Glomerular visceral epithelial cell (primary cell): ENCODE measurements at regions not wholly inside any gene's neighbourhood (a gene's known extent, or its start where the extent isn't known, plus 50 kb on each side); places are given as distances from the start of the nearest gene placed in this dataset.

ENCODE experiments used
- DNase-seq: peaks from one replicate; pipeline ENCODE4 v3.0.0-alpha.2; 2016; ENCODE audit errors: extremely low spot score

DNA sequence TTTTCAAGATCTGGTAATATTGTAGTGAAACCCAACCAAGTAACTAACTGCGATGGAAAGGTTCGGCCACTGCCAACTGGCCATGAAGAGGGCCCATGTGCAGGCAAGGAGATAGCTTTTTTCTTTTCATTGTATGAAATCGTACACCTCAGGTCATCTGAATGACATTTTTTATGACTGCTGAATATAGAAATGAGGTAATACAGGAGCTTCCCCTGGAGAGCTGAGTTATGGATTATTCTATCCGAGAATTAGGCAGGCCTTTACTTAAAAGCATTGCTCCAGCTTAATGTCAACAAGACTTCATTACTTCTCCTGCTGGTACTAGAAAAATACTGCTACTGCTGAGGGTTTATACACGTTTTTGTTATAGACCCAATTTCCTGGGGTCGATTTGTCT lies 1215.6 kb downstream of the EFNB2 start:
- DNase-seq, result no peak

DNA sequence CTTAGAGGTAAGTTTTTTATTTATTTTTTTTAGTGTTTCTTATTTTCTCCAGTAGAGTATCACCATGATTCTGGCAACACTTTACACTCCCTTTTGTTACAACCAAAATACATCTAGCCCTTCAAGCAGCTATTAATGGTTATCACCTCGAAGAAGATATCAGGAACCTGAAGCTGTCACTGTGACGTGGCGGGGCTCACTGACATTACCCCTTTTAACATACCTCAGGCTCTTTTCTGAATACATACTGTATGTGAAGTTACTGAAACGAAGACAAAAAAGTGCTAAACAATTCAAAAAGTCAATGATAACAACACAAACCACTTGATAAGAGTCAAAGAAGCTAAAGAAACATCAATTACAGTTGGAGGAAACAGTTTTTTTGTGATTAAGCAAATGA lies 1218.7 kb downstream of the EFNB2 start:
- no peak for DNase-seq

DNA sequence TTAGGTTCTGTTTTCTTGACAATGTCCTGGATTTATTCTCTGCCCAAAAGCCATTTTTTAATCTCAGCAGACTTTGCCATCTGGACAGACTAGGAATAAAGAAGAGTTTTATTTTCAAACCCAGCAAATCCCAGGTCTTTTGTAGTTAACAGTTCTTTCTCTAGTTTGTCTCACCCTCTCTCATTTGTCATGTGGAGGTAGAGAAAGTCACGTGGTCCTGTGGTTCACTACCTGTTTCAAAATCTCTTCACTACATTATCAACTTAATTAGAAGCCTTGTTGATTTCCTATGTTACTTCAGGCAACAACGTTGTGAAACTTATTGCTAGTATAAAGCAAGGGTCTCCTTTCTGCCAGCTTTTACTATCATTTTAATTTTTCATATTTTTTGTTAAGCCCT lies 1222.6 kb downstream of the EFNB2 start:
- DNase-seq, result no peak

DNA sequence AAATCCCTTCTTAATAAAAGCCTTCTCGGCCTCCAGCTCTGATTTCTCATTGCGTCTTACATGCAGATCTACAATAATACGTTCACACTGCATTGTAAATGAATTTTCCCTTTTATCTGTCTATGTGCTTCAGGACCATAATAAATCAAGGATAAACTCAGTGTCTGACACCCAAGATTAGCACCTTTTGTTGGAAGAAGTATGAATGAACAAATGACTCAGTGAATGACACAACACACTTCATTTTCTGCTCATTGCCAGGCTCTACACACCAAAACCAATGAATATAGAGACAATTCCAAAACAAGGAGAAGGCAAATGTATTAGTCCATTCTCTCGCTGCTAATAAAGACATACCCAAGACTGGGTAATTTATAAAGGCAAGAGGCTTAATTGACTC lies 1224.4 kb downstream of the EFNB2 start:
- no peak for DNase-seq

DNA sequence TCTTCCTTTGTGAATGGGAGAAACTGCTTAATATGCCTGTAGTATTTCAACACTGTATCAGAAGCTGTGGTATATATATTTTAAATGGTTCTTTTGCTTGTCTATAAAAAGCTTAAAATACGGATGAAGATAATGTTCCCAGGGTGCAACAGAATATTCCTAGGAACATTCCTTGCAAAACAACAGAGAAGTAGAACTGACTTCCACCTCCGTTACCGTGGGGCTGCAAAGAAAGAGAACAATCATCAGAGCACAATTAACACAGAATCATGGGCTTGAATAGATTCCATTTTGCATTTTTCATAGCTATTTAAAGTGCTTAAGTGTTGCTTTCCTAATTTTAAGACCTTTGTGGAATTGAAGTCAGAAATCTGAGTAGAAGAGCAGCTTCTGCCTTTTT lies 1227.7 kb downstream of the EFNB2 start:
- no peak for DNase-seq

DNA sequence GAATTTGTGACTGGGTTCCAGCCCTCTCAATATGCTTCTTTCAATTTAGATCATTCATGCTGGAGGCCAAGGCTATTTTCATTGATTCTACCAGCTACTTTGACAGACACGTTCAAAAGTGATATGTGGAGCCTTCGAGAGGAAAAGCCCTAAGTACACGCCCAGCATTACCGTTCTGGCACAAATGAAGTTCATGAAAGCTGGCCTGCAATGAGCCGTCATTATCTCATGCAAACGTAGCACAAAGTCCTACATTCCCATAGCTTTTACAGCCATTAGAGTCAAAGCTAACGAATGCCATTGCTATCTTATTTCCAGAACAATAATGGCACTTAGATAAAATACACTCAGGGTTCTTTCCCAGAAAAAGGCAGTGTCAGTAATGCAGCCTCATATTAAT lies 1237.6 kb downstream of the EFNB2 start:
- no peak for DNase-seq

DNA sequence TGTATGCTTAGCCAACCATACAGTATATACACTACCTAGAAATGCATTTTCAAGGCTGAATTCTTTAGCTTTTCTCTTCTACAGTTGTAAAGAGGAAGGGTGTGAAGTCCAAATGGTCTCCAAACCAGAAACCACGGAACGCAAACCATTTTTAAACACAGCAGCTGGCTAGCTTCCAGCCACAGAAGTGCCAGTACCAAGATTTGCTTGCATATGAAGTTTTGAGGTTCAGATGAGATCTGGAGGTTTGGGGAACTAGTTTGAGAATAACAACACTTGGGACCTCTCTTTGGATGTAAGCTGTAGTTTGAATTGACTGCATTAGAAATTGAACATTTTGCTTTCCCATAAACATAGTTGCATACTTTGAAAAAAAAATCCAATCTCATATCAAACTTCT lies 1243.5 kb downstream of the EFNB2 start:
- no peak for DNase-seq

DNA sequence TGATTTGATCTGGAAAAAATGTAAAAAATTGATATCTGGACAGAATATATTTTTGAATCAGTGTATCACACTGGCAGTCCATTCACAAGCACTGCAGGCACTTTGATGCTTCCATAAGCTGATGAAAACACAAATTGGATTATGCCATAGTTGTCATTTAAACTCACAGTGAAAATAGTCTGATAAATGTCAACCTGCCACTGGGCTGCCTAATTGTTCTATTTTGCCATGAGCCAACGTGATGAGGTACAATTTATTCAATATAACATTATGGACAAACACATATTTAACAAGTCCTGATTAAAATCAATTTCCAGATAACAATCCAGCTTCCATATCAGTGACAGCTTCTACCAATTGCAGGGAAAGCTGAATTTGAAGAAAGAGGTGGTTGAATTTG lies 1244.9 kb downstream of the EFNB2 start:
- DNase-seq, result no peak

DNA sequence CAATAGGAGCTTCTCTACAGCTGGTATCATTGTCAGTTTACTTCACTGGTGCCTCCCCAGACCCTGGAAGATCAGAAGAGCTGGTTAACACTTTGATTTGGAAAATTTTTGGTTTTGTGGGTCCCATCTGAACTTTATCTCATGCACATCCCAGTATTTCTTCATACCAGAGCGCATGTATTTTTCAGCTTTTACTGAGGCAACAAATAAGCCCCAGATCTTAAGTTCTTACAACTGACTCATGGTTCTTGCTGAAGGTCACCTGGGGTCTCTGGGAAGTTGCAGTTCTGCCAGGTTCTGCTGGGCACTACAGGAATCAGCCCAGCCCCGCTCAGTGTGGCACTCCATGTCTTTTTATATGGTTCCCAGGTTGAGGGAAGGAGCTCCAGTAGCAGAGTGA lies 1249.9 kb downstream of the EFNB2 start:
- DNase-seq, result no peak

DNA sequence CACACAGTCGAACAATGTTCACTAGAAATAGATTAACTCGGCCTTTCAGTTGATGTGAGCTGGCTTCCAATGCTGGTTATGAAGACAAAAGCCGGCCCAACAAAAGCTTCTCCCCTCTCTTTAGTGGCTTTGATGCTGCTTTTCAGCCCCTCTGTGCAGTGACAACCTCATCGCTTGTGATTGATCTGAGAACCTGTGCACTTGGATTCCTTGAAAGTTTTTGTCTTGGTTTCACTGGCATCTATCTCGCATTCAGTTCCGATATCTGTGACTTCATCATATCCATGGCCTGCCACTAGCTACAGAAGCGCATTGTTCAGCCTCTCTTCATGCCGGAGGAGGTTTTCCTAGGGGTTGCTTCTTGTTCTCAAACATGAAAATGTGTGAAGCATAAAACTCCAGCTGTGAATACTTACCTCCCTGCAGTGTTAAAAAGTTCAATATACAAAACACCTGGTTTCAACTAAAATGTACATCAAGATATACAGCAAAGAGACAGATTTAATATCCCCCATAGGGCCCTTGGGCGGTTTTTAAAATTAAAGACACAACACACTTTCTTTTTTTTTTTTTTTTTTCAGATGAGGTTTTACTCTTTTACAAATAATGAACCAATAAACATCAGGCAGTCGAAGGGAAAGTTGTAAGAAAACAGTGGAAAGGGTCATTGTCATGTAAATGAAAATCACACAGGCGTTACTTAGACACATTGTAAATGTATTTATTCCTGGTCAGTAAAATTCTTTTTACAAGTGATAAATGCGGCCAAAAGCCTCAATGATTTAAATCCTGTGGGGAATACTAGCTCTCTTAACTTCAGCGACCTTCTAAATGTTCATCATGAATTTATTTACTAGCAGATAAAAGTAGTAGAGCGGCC lies 1252.8 kb downstream of the EFNB2 start:
- DNase-seq, result no peak

DNA sequence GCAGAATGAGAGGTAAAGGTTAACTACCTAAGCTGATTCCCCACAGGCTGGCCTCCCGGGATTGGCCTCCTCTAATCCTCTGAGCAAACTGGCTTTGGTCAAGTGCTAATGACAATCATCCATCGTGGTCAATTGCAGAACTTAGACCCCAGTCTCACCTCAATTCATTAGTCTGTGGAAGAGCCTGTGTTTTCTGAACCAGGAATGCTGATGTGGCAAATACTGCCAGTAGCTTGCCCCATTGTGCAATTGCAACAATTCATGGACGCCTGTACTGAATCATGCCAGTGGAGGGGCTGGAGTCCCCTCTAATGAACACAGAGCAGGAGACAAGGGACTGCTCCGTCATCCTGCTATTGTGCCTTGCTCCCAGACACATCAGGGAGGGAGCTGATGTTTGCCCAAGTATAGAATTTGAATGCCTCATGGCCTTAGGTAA lies 1256.5 kb downstream of the EFNB2 start:
- no peak for DNase-seq

DNA sequence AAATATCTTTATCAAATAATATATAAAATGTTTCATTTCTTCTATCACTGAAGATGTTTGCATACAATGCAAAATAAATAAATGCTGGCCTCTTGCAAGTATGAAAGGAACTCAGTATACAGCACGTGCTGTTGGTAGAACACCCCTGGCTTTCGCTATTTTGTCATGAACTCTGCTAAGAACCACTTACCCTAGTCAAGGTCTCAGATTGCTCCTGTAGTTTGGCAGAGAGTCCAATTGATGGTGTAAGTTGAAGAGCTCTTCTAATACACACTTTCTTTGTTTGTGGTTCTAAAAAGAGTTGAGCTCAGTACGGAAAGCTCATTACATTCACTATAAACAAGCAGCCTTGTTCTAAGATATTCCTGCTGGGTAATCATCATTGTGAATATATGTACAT lies 1258.9 kb downstream of the EFNB2 start:
- DNase-seq, result no peak

DNA sequence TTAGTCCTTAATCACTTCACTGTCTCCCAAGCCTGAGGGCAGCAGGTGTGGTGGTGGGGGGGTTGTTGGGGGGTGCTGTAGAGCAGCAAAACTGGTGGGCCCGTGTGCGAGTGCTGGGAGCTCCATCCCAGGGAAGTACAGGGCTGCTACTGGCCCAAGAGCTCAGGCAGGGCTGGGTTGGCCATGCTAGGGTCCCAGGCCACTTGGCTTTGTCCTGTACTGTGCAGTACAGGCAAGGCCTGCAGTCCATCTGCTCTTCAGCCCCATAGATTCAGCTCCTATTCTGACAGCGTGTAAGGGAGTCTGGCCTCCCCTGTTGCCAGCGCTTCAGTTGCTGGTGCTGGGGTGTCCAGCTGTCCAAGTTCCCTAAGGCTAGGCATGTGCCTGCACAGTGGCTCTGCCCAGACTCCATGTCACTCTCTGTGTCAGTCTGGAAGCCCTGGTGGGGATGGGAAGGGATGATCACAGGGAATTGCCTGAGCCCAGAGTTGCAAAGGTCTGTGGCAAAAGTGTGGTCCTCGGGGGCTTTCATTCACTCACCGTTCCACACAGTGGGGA lies 1261.7 kb downstream of the EFNB2 start:
- no peak for DNase-seq

DNA sequence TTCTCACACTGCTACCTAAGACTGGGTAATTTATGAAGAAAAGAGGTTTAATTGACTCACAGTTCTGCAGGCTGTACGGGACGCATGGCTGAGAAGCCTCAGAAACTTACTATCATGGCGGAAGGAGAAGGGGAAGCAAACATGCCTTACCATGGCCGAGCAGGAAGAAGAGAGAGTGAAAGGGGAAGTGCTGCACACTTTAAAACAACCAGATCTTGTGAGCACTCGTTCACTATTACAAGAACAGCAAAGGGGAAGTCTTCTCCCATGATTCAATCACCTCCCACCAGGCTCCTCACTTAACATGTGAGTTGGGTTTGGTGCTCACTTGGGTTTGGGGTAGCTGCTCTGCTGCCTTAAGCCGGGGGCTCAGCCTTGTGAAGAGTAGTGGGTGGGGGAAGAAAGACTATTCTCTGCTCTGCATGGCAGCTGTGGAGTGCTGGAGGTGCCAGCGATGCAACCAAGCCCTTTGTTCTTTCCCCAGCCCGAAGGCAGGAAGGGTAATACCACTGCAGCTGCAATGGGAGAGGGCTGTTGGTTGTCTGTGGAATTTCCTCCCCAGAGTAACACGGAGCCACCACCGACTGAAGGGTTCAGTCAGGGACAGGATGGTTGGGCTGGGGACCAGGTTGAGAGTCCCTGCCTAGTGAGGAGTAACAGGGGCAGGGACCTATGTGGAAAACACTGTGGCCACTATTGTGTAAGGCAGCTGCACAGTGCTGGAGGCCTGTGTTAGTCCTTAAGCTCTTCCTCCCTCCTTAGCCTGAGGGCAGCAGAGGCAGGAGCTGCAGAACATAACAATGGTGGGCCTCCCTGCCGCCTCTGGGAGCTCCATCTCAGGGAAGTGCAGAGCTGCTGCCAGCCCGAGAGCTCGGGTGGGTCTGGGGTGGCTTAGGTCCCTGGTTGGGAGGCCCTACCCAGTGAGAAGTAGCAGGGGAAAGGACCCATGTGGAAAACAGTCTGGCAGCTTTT lies 1262.5 kb downstream of the EFNB2 start:
- no peak for DNase-seq

DNA sequence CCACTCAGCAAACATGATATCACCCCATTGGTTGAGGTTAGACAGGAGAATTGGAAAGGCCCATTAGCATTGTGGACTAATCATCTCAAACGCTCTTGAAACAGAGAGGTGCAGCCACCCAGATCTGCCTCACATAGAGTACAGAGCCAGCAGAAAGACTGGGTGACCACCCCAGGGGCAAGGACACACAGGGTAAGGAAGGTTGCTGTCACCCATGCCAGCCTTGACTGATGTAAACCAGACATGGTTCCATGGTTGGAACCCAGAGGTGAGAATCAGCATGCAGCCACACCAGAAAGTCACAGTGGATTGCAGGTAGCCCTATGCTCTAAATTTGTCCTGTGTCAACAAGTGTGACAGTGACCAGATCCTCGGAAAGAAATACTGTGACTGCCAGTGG lies 1268.8 kb downstream of the EFNB2 start:
- DNase-seq, result no peak

DNA sequence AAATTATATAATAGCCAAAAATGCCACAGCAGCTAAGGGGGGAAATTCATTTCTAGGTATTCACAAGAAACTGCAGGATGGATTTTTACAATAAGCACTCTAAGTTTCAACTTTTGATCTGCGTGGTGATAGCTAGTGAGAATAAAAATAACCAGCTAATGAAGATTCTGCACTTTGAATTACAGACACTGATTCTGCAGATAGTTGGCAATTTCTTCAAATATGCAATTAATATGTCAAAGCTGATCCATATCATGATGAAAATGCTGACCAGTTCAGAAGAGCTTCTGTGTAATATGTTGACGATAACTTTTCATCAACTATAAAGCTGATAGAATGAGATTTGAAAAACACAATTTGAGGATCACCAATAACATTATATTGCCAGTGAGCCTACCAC lies 1272.9 kb downstream of the EFNB2 start:
- DNase-seq, result no peak

DNA sequence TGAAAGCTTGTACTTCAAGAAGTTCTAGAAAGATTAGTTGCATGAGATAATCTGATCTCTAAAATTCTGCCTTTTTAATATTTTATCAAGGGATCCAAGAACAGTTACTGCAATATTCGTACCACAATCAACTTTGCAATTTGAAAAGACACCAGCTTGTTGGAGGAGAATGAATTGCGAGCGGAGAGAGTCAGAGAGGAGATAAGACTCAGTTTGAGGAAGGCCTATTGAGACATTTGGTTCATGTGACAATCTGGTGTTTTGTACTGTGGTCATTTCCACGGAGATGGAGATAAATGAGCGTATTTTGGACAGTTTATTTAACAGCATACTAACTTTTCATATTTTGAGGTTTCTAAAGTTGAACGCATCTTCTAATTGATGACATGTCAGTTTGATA lies 1276.0 kb downstream of the EFNB2 start:
- DNase-seq, result no peak

DNA sequence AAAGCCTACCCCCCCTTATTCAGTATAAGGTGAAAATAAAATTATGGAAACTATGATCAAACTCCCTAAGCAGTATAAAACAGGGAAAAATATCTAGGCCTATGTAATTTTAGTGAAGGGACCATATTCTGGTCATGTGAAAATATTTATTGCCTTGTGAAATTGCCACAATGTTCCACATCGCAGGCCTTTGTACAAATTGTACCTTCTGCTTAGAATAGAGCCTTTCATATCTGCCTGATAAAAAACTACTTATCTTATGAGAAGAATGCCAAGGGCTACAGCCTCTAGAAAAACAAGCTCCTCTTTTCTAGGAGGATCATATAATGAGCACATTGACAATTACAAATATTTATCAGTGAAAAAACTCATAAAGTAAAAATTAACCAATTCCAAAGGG lies 1280.0 kb downstream of the EFNB2 start:
- DNase-seq, result no peak

DNA sequence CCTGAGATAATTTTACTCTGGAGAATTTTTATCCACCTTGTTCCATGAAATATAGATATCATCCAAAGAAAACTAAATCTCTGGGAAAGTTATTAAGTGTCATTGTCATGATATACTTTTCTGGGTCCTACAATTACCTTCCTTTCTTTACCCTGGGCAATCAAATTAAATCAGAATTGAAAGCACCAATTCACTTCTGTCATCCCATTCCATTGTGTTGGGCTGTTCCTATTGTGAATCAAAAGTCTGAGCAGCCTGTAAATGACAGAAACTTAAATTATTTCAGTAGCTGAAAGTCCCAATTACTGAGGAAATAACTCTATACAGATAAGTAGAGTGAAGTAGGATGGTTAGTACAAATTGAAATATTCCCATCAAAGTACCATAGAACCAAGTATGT lies 1284.2 kb downstream of the EFNB2 start:
- DNase-seq, result no peak

DNA sequence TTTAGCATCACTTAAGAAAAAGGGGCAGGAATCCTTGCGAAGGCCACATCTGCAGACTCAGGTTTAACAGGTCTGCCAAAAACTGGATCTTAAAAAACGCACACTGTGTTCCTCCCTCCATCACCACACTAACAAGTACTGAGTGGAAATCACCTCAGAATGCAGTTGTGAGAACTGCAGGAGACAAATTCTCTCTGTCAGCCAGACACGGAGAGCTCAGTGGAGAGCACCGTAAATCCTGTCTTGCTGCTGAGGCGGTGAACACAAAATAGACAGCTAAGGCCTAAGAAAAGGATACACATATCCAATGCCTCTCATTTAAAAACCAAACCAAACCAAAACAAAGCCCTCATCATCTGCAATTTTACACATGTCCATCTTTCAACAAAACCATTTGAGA lies 1287.6 kb downstream of the EFNB2 start:
- DNase-seq, result no peak

DNA sequence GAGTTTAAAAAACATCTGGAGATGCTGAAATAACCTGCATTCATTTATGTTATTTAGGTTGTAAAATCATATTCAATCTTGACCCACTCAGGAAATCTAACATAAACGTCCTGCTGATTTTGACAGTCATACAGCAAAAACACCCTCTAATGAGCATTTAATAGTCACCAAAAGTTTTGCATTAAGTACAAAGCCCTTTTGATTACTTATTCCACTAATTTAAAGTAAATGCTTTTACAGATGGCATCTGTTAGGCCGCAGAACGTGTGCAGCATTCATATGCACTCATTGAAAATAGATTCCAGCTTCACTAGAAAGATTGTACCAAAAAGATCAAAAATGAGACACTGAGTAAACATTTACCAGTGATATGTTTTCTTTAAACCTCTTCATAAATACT lies 1295.1 kb downstream of the EFNB2 start:
- DNase-seq, result no peak

DNA sequence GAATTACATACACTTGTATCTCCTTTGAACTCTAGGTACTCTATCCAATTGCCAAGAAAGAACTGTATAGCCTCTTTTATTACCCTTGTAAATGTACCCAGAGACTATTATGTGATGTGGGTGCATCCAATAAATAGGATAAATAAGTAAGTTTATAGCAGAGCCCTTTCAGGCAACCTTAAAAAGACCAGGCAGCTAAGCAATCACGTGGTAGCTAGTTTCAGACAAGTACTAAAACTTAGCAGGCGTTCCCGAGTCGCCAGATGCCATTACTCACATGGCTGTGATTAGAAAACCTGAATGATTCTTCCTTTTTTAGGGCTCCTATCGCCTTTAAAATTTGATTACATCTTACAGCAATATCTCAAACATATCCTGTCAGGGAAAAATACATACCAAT lies 1303.0 kb downstream of the EFNB2 start:
- DNase-seq, result no peak

DNA sequence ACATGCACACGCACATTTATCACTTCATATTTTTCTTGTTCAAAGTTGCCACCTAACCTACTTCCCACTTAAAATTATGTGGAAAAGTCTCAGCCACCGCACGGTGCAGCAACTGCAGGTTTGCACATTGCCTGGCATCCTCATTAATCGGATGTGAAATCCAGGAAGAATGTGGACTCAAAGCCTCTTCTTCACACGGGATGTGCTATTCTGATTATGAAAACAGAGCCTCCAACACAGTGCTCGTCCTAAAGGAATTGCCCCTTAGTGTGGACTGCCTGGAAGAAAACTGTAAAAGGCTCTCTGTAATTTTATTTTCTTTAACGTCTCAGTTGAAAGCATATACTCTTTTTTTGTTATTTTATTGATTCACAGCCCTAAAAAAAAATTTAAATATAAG lies 1303.5 kb downstream of the EFNB2 start:
- DNase-seq, result no peak
